HG03135 (cell line): ENCODE measurements at regions not wholly inside any gene's neighbourhood (a gene's known extent, or its start where the extent isn't known, plus 50 kb on each side); places are given as distances from the start of the nearest gene placed in this dataset.
A peak's percentile ranks its signal among the peaks of the same experiment; 100 is the strongest.

Experiments used
- ATAC-seq: cut with Tn5 transposase; IDR thresholded peaks from one replicate; pipeline ENCODE4 v1.9.1; 2021; ENCODE audit warnings: mild to moderate bottlenecking, moderate library complexity; ENCODE audit not compliant: unreplicated experiment

- no peak for ATAC-seq
Measured at GRCh38 chr11:29317694-29318093, 699.1 kb downstream of the KCNA4 start.

- ATAC-seq = no peak
Measured at GRCh38 chr11:29315275-29315674, 701.6 kb downstream of the KCNA4 start.

GRCh38 chr11:29314211-29314610 is 702.6 kb downstream of the KCNA4 start:
- ATAC-seq = no peak

- ATAC-seq = no peak
Measured at GRCh38 chr11:29312812-29313211, 704.0 kb downstream of the KCNA4 start.

- ATAC-seq = no peak
Measured at GRCh38 chr11:29310725-29311342, 706.0 kb downstream of the KCNA4 start.

GRCh38 chr11:29309992-29310391 is 706.8 kb downstream of the KCNA4 start:
- no peak for ATAC-seq

GRCh38 chr11:29306527-29306926 is 710.3 kb downstream of the KCNA4 start:
- ATAC-seq = no peak

GRCh38 chr11:29305456-29306232 is 711.2 kb downstream of the KCNA4 start:
- no peak for ATAC-seq

GRCh38 chr11:29300420-29300819 is 716.4 kb downstream of the KCNA4 start:
- ATAC-seq = no peak

- ATAC-seq = no peak
Measured at GRCh38 chr11:29296680-29297079, 720.1 kb downstream of the KCNA4 start.

- peak; percentile 95 for ATAC-seq
Measured at GRCh38 chr11:29293825-29294224, 723.0 kb downstream of the KCNA4 start.

- no peak for ATAC-seq
Measured at GRCh38 chr11:29282088-29282487, 734.7 kb downstream of the KCNA4 start.

- no peak for ATAC-seq
Measured at GRCh38 chr11:29281271-29281777, 735.5 kb downstream of the KCNA4 start.

- no peak for ATAC-seq
Measured at GRCh38 chr11:29280452-29280851, 736.4 kb downstream of the KCNA4 start.

- no peak for ATAC-seq
Measured at GRCh38 chr11:29279716-29280115, 737.1 kb downstream of the KCNA4 start.

- no peak for ATAC-seq
Measured at GRCh38 chr11:29272019-29272654, 744.7 kb downstream of the KCNA4 start.

- ATAC-seq = no peak
Measured at GRCh38 chr11:29271616-29272015, 745.2 kb downstream of the KCNA4 start.

- ATAC-seq = no peak
Measured at GRCh38 chr11:29268733-29269132, 748.1 kb downstream of the KCNA4 start.

- ATAC-seq = no peak
Measured at GRCh38 chr11:29265792-29266191, 751.0 kb downstream of the KCNA4 start.

- no peak for ATAC-seq
Measured at GRCh38 chr11:29265381-29265780, 751.4 kb downstream of the KCNA4 start.

- ATAC-seq = no peak
Measured at GRCh38 chr11:29263971-29264682, 752.7 kb downstream of the KCNA4 start.
